HEK293 (cell line): ENCODE measurements at regions not wholly inside any gene's neighbourhood (a gene's known extent, or its start where the extent isn't known, plus 50 kb on each side); places are given as distances from the start of the nearest gene placed in this dataset.
A peak's percentile ranks its signal among the peaks of the same experiment; 100 is the strongest.

ENCODE experiments used
- CTCF ChIA-PET: fragments of 350-600 bp; formaldehyde crosslinking; extraction: SDS; loops from one replicate; lab custom pipeline; 2021; ENCODE audit warnings: antibody characterized with exemption; lab: Yijun Ruan, JAX
- POLR2A ChIA-PET: fragments of 300-600 bp; formaldehyde crosslinking; extraction: SDS; loops from one replicate; lab custom pipeline; 2020; ENCODE audit warnings: antibody characterized with exemption, inconsistent platforms; lab: Yijun Ruan, JAX
- H3K27ac ChIP-seq: fragments of 200-500 bp; sonication (Bioruptor generic); 2 replicates; pipeline ENCODE4 v1.5.1; 2014; ENCODE audit warnings: low read depth, low read length, control low read depth, inconsistent platforms; ENCODE audit errors: extremely low read depth
- H3K36me3 ChIP-seq, 2 experiments: fragments of 200-500 bp in 1 of 2; sonication (Bioruptor generic) in 1 of 2; 1 replicate in 1 of 2; 2 replicates in 1 of 2; pipeline ENCODE4 v1.5.1; 2014 to 2017; ENCODE audit warnings: inconsistent platforms in 2 of 2, low read length in 2 of 2; ENCODE audit not compliant: control insufficient read depth in 2 of 2, insufficient read depth in 1 of 2
- H3K4me1 ChIP-seq: fragments of 200-500 bp; sonication (Bioruptor generic); 2 replicates; pipeline ENCODE4 v1.5.1; 2014; ENCODE audit warnings: mild to moderate bottlenecking, low read length, inconsistent platforms; ENCODE audit not compliant: control insufficient read depth, insufficient read depth
- H3K4me3 ChIP-seq: 2 replicates; pipeline ENCODE4 v1.5.1; 2011; ENCODE audit warnings: low read depth, mild to moderate bottlenecking, control low read depth, low read length, moderate library complexity
- H3K9me3 ChIP-seq: fragments of 200-500 bp; sonication (Bioruptor generic); 2 replicates; pipeline ENCODE4 v1.5.1; 2014; ENCODE audit warnings: low read depth, low read length, inconsistent platforms; ENCODE audit not compliant: control insufficient read depth, insufficient read depth
- HIC1 ChIP-seq: fragments of 450-650 bp; formaldehyde crosslinking; IDR thresholded peaks from 2 replicates; pipeline ENCODE4 v1.5.1; 2016; ENCODE audit warnings: missing biosample characterization, missing genetic modification characterization
- KLF7 ChIP-seq: fragments of 450-650 bp; formaldehyde crosslinking; IDR thresholded peaks from 2 replicates; pipeline ENCODE4 v1.5.1; 2016; ENCODE audit warnings: missing biosample characterization, missing genetic modification characterization, borderline replicate concordance
- OSR2 ChIP-seq: fragments of 450-650 bp; formaldehyde crosslinking; IDR thresholded peaks from 2 replicates; pipeline ENCODE4 v1.5.1; 2016; ENCODE audit warnings: missing biosample characterization, missing genetic modification characterization
- SCRT1 ChIP-seq: fragments of 450-650 bp; formaldehyde crosslinking; IDR thresholded peaks from 2 replicates; pipeline ENCODE4 v1.5.1; 2016; ENCODE audit warnings: missing biosample characterization, missing genetic modification characterization, borderline replicate concordance
- SCRT2 ChIP-seq: fragments of 450-650 bp; formaldehyde crosslinking; IDR thresholded peaks from 2 replicates; pipeline ENCODE4 v1.5.1; 2016; ENCODE audit warnings: missing biosample characterization, missing genetic modification characterization
- ZNF146 ChIP-seq: fragments of 450-650 bp; formaldehyde crosslinking; IDR thresholded peaks from 2 replicates; pipeline ENCODE4 v1.5.1; 2016; ENCODE audit warnings: missing biosample characterization, missing genetic modification characterization
- ZNF2 ChIP-seq: fragments of 450-650 bp; formaldehyde crosslinking; IDR thresholded peaks from 2 replicates; pipeline ENCODE4 v1.5.1; 2016; ENCODE audit warnings: missing biosample characterization, missing genetic modification characterization
- ZNF211 ChIP-seq: fragments of 450-650 bp; formaldehyde crosslinking; IDR thresholded peaks from 2 replicates; pipeline ENCODE4 v1.5.1; 2016; ENCODE audit warnings: low read depth, missing biosample characterization, missing genetic modification characterization
- ZNF24 ChIP-seq: fragments of 450-650 bp; formaldehyde crosslinking; IDR thresholded peaks from 2 replicates; pipeline ENCODE4 v1.5.1; 2016; ENCODE audit warnings: missing biosample characterization, missing genetic modification characterization
- ZNF274 ChIP-seq, 2 experiments: fragments of 200-500 bp in 1 of 2; fragments of 450-650 bp in 1 of 2; sonication (Bioruptor generic) in 1 of 2; formaldehyde crosslinking in 1 of 2; IDR thresholded peaks; 2 replicates each; pipeline versions ENCODE4 v1.5.1 to v1.6.1; 2014 to 2016; ENCODE audit warnings: borderline replicate concordance in 1 of 2, inconsistent platforms in 1 of 2, low read length in 1 of 2, missing biosample characterization in 1 of 2, missing genetic modification characterization in 1 of 2
- ZNF341 ChIP-seq: fragments of 450-650 bp; formaldehyde crosslinking; IDR thresholded peaks from 2 replicates; pipeline ENCODE4; 2016; ENCODE audit warnings: low read depth, missing biosample characterization, missing genetic modification characterization
- ZNF423 ChIP-seq: fragments of 450-650 bp; formaldehyde crosslinking; IDR thresholded peaks from 2 replicates; pipeline ENCODE4 v1.5.1; 2016; ENCODE audit warnings: missing biosample characterization, missing genetic modification characterization
- ZNF623 ChIP-seq: fragments of 450-650 bp; formaldehyde crosslinking; IDR thresholded peaks from 2 replicates; pipeline ENCODE4 v1.5.1; 2016; ENCODE audit warnings: missing biosample characterization, missing genetic modification characterization
- ZNF660 ChIP-seq: fragments of 450-650 bp; IDR thresholded peaks from 2 replicates; pipeline ENCODE4 v1.5.1; 2018; ENCODE audit warnings: missing biosample characterization, mild to moderate bottlenecking, missing genetic modification characterization
- TF ChIP-seq, protein P1 (sequence below): fragments of 450-650 bp; formaldehyde crosslinking; IDR thresholded peaks from 2 replicates; pipeline ENCODE4 v1.5.1; 2016; ENCODE audit warnings: missing biosample characterization, missing genetic modification characterization
- TF ChIP-seq, protein P2 (sequence below): fragments of 450-650 bp; formaldehyde crosslinking; IDR thresholded peaks from 2 replicates; pipeline ENCODE4 v1.5.1; 2016; ENCODE audit warnings: missing biosample characterization, missing genetic modification characterization
- TF ChIP-seq, protein P3 (sequence below): fragments of 450-650 bp; formaldehyde crosslinking; IDR thresholded peaks from 2 replicates; pipeline ENCODE4 v1.5.1; 2016; ENCODE audit warnings: missing biosample characterization, missing genetic modification characterization
- TF ChIP-seq, protein P4 (sequence below): fragments of 450-650 bp; formaldehyde crosslinking; IDR thresholded peaks from 2 replicates; pipeline ENCODE4 v1.5.1; 2016; ENCODE audit warnings: missing biosample characterization, missing genetic modification characterization
- TF ChIP-seq, protein P5 (sequence below): fragments of 450-650 bp; formaldehyde crosslinking; IDR thresholded peaks from 2 replicates; pipeline ENCODE4 v1.5.1; 2016; ENCODE audit warnings: missing biosample characterization, missing genetic modification characterization, low read depth

DNA sequence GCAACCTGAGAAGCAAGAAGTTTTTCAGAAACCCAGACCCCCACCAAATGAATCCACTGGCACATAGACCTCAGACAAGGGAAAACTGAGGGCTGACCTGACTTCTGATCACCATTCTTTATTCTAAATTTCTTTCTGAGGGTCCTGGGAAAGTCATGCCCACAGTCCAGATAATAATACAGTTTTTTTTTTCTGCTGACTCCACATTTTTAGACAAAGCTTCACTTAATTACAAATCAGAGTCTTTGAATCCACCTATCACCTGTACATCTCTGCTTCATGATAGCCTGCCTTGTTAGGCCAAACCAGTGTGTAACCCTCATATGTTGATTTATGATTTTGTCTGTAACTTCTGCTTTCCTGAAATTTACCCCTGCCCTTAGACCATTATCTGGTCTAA is 103.6 kb downstream of the PSAT1 start:
- peaks cover 5% of the 10 kb centered on the region; the same call in 1 of the 2 replicates for H3K4me1 ChIP-seq
- no peaks in the 10 kb centered on the region for H3K9me3 ChIP-seq
- H3K36me3 ChIP-seq: no peaks in the 10 kb centered on the region
- POLR2A ChIA-PET: no interaction called here
- no peak overlapping the region for H3K27ac ChIP-seq
- no peak overlapping the region for H3K4me3 ChIP-seq
- CTCF ChIA-PET: interaction anchor here (0.6 to 1.0 kb wide), 2 partner anchors 22 to 852 kb away, joined by 3 read pairs; no protein-coding TSS in a partner anchor
- no peak for TF ChIP-seq ZNF623 (tag by site-specific recombination)
- TF ChIP-seq, protein P1, sequence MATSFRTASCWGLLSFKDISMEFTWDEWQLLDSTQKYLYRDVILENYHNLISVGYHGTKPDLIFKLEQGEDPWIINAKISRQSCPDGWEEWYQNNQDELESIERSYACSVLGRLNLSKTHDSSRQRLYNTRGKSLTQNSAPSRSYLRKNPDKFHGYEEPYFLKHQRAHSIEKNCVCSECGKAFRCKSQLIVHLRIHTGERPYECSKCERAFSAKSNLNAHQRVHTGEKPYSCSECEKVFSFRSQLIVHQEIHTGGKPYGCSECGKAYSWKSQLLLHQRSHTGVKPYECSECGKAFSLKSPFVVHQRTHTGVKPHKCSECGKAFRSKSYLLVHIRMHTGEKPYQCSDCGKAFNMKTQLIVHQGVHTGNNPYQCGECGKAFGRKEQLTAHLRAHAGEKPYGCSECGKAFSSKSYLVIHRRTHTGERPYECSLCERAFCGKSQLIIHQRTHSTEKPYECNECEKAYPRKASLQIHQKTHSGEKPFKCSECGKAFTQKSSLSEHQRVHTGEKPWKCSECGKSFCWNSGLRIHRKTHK: no peak
- TF ChIP-seq ZNF24: no peak
- TF ChIP-seq, protein P2, sequence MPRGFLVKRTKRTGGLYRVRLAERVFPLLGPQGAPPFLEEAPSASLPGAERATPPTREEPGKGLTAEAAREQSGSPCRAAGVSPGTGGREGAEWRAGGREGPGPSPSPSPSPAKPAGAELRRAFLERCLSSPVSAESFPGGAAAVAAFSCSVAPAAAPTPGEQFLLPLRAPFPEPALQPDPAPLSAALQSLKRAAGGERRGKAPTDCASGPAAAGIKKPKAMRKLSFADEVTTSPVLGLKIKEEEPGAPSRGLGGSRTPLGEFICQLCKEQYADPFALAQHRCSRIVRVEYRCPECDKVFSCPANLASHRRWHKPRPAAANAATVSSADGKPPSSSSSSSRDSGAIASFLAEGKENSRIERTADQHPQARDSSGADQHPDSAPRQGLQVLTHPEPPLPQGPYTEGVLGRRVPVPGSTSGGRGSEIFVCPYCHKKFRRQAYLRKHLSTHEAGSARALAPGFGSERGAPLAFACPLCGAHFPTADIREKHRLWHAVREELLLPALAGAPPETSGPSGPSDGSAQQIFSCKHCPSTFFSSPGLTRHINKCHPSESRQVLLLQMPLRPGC: no peak
- no peak for TF ChIP-seq OSR2 (tag by site-specific recombination)
- no peak for TF ChIP-seq ZNF423 (tag by site-specific recombination)
- no peak for TF ChIP-seq ZNF2 (tag by site-specific recombination)
- no peak for TF ChIP-seq ZNF146 (tag by site-specific recombination)
- TF ChIP-seq, all 188 proteins: peak for 0

GRCh38 chr9:78405461-78405860 is 108.5 kb downstream of the PSAT1 start:
- no peaks in the 10 kb centered on the region for H3K9me3 ChIP-seq
- ChIA-PET POLR2A (no interaction called here), CTCF (no interaction called here)
- H3K4me3 ChIP-seq: no peak overlapping the region
- H3K4me1 ChIP-seq: no peaks in the 10 kb centered on the region
- TF ChIP-seq, protein P3, sequence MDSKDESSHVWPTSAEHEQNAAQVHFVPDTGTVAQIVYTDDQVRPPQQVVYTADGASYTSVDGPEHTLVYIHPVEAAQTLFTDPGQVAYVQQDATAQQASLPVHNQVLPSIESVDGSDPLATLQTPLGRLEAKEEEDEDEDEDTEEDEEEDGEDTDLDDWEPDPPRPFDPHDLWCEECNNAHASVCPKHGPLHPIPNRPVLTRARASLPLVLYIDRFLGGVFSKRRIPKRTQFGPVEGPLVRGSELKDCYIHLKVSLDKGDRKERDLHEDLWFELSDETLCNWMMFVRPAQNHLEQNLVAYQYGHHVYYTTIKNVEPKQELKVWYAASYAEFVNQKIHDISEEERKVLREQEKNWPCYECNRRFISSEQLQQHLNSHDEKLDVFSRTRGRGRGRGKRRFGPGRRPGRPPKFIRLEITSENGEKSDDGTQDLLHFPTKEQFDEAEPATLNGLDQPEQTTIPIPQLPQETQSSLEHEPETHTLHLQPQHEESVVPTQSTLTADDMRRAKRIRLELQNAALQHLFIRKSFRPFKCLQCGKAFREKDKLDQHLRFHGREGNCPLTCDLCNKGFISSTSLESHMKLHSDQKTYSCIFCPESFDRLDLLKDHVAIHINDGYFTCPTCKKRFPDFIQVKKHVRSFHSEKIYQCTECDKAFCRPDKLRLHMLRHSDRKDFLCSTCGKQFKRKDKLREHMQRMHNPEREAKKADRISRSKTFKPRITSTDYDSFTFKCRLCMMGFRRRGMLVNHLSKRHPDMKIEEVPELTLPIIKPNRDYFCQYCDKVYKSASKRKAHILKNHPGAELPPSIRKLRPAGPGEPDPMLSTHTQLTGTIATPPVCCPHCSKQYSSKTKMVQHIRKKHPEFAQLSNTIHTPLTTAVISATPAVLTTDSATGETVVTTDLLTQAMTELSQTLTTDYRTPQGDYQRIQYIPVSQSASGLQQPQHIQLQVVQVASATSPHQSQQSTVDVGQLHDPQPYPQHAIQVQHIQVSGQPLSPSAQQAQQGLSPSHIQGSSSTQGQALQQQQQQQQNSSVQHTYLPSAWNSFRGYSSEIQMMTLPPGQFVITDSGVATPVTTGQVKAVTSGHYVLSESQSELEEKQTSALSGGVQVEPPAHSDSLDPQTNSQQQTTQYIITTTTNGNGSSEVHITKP: no peak
- TF ChIP-seq ZNF341 (tag by site-specific recombination) (no peak), ZNF660 (tag by site-specific recombination) (no peak), SCRT2 (tag by site-specific recombination) (peak; percentile 79), HIC1 (no peak), KLF7 (tag by site-specific recombination) (no peak), SCRT1 (tag by site-specific recombination) (peak; percentile 70; the same call in 1 of the 2 replicates), ZNF423 (tag by site-specific recombination) (no peak), ZNF274 (IDR thresholded peaks at IDR 0.05; ENCODE audit: low read length) (no peak), ZNF274 (tag by site-specific recombination; IDR thresholded peaks at IDR 0.05; ENCODE audit: borderline replicate concordance) (no peak), ZNF24 (no peak), ZNF211 (tag by site-specific recombination) (no peak)
- TF ChIP-seq, protein P4, sequence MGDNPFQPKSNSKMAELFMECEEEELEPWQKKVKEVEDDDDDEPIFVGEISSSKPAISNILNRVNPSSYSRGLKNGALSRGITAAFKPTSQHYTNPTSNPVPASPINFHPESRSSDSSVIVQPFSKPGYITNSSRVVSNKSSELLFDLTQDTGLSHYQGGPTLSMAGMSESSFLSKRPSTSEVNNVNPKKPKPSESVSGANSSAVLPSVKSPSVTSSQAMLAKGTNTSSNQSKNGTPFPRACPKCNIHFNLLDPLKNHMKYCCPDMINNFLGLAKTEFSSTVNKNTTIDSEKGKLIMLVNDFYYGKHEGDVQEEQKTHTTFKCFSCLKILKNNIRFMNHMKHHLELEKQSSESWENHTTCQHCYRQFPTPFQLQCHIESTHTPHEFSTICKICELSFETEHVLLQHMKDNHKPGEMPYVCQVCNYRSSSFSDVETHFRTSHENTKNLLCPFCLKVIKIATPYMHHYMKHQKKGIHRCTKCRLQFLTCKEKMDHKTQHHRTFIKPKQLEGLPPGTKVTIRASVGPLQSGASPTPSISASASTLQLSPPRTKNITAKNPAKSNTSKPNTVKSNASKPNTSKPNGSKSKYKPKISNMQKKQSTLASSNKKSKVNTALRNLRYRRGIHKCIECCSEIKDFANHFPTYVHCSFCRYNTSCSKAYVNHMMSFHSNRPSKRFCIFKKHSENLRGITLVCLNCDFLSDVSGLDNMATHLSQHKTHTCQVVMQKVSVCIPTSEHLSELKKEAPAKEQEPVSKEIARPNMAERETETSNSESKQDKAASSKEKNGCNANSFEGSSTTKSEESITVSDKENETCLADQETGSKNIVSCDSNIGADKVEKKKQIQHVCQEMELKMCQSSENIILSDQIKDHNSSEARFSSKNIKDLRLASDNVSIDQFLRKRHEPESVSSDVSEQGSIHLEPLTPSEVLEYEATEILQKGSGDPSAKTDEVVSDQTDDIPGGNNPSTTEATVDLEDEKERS (tag by site-specific recombination): no peak
- TF ChIP-seq, protein P5, sequence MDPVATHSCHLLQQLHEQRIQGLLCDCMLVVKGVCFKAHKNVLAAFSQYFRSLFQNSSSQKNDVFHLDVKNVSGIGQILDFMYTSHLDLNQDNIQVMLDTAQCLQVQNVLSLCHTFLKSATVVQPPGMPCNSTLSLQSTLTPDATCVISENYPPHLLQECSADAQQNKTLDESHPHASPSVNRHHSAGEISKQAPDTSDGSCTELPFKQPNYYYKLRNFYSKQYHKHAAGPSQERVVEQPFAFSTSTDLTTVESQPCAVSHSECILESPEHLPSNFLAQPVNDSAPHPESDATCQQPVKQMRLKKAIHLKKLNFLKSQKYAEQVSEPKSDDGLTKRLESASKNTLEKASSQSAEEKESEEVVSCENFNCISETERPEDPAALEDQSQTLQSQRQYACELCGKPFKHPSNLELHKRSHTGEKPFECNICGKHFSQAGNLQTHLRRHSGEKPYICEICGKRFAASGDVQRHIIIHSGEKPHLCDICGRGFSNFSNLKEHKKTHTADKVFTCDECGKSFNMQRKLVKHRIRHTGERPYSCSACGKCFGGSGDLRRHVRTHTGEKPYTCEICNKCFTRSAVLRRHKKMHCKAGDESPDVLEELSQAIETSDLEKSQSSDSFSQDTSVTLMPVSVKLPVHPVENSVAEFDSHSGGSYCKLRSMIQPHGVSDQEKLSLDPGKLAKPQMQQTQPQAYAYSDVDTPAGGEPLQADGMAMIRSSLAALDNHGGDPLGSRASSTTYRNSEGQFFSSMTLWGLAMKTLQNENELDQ (tag by site-specific recombination): no peak
- H3K36me3 ChIP-seq: no peaks in the 10 kb centered on the region
- no peak overlapping the region for H3K27ac ChIP-seq
